GM19043 (cell line): ENCODE measurements at regions not wholly inside any gene's neighbourhood (a gene's known extent, or its start where the extent isn't known, plus 50 kb on each side); places are given as distances from the start of the nearest gene placed in this dataset.

Experiments
- ATAC-seq: cut with Tn5 transposase; IDR thresholded peaks from one replicate; pipeline ENCODE4 v1.9.1; 2021; ENCODE audit warnings: low read depth; ENCODE audit not compliant: unreplicated experiment

DNA sequence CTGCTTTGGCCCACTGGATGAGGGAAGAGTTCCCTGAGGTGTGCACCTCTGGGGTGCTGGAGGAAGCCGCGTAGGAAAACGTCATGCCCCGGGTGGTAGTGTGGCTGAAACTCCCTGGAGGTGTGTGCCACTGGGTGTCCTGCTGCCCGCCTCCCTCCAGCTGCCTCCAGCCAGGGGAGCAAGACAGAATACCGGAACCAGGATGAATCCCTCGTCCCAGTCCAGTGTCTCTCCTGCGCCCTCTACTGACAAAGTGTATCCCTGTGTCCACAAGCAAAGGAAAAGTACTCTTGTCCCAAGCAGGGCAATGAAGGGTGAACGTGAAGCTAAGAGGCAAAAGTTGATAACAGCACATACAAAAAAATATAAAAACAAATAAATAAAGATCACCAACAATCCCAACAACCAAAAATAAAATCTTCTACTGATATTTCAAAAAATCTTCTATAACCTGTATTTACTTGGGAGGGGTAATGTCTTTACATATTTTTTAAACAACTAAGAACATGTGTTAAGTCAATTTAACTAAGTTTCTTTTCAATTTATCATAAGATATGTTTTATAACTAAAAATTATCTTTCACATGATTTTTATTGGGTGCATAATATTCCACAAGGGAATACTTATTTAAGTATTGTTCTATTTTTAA, 437.6 kb downstream of the MAFB start:
- ATAC-seq = no peak

DNA sequence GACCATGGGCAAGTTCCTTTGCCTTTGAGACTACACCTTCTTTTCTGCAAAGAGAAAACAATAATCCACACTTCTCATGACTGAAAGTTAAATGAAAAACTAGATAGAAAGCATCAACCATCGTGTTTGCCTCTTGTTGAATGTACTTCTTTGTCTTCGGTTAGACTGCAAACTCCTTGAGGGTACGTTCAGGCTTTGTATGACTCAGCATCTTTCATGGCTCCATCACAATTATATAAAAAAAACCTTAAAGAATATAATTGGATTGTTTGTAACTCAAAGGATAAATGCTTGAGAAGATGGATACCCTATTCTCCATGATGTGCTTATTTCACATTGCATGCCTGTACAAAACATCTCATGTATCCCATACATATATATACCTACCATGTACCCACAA, 439.2 kb downstream of the MAFB start:
- ATAC-seq = no peak

DNA sequence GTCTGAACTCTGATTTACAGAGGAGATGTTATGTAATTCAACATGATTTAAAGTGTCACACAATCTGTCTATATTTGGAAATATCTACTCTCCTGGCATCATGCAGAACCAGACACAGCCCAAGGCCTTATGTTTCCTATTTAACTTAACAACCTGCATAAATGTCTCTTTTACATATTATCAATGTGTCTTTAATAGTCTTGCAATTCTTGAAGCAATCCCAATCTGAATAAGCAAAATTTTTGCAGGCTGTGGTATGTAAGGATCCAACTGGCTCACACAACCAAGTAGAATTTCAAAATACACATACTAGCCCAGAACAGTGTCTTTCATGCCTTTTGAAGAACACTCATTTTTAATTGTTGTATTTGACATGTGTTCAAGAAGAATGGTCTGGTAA, 443.2 kb downstream of the MAFB start:
- no peak for ATAC-seq

DNA sequence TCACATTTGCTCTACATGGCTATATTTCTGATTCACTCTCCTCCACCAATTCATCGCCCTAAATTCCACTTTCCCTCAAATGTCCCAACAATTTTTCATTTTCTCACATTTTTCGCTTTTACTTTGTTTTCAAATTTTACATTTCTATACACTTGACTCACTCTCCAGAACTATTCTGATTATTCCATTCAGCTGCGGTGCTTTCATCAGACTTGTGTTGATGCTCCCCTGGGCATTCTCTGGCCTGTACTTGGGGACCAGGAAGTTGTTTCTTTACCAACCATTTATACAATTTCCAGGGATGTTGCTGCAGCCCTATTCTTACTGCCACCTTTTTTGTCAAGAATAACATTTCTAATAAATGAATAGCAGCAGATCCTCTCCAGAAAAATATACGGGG, 444.8 kb downstream of the MAFB start:
- no peak for ATAC-seq

- no peak for ATAC-seq
Observed at GRCh38 chr20:40241596-40242343, 447.3 kb downstream of the MAFB start.

DNA sequence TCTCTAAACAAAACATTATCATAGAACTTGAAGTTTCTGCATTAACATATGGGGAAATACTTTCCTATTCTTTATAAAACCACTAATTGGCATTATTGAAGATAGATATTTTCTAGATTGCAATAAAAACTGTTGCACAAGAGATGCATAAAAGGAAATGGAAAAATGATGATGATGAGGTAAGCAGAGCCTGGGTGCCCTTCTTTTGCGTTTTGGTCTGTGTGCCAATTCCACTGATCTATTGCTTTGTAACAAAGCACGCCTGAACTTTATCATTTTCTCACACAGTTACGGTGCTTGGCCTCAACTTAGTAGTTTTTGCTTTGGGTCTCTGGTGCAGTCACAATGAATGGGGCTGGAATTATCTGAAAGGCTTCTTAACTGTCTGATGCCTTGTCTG, 450.5 kb downstream of the MAFB start:
- no peak for ATAC-seq

- ATAC-seq = no peak
Observed at GRCh38 chr20:40234593-40234992, 454.4 kb downstream of the MAFB start.

DNA sequence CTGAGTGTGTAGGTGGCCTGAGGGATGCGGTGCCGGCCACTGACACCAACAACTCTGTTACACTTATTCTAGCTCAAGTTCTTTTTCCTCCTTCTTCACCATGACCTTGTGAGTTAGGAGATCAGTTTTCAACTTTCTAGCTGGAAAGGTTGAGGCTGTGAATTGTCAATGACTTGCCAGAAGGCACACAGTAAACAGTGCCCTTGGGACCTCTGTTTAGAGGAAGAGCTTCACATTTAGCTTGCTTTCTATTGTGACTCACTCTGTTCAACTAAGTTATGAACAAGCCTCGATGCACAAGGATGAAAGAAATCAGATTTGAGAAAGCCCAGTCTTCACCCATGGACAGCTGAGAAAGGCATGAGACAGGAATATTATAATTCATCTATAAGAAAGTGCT, 455.6 kb downstream of the MAFB start:
- no peak for ATAC-seq

GRCh38 chr20:40232756-40233155, 456.3 kb downstream of the MAFB start:
- ATAC-seq = no peak

DNA sequence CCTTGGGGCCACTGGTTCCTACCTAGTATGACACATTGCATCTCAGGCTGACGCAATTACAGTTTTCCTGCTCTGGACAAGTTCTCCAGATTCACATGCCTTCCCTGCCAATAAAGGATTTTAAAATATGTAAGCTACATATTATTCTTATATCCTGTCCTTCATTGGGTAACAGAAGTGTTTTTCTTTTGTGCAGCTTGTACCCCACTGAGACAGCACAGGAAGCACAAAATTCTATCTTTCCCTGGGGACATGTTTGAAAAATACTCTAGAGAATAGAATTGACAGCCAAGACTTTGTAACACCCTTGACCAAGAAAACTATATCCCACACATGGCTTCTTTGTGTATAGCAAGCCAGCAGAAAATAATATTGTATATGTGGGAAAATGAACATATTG, 456.8 kb downstream of the MAFB start:
- ATAC-seq = no peak

DNA sequence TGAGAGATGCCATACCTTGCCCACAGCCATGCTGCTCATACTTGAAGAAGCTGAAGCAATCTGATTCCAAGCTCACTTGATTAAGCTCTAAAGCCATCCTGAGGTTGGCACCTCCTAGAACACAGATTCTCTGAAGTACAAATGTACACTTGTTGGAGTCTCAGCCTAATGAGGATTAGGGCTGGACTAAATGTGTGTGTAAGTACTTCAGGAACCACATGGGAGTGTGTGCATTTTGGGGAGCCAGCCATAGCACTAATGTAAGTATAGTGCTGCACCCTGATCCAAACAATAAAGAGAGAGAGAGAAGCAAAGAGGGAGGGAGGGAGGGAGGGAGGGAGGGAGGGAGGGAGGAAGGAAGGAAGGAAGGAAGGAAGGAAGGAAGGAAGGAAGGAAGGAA, 458.6 kb downstream of the MAFB start:
- ATAC-seq = no peak

DNA sequence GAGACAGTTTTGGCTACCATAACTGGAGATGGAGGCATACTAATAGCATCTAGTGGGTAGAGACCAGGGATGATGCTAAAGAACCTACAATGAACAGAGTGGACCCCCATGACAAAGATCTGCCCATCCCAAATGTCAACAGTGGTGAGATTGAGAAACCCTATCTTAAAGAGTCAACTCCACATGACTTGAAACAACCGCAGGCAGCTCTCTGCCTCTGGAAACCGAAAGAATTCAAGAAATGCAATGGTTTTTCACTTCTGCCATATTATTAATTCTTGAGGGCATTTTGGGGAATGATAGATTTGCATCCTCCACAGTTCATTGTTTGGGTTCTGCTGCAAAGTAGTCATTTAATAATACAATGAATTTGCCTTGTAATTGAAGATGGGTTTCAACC, 463.4 kb downstream of the MAFB start:
- ATAC-seq = no peak

- ATAC-seq = no peak
Observed at GRCh38 chr20:40223810-40224209, 465.2 kb downstream of the MAFB start.

GRCh38 chr20:40218971-40219370, 470.1 kb downstream of the MAFB start:
- no peak for ATAC-seq

DNA sequence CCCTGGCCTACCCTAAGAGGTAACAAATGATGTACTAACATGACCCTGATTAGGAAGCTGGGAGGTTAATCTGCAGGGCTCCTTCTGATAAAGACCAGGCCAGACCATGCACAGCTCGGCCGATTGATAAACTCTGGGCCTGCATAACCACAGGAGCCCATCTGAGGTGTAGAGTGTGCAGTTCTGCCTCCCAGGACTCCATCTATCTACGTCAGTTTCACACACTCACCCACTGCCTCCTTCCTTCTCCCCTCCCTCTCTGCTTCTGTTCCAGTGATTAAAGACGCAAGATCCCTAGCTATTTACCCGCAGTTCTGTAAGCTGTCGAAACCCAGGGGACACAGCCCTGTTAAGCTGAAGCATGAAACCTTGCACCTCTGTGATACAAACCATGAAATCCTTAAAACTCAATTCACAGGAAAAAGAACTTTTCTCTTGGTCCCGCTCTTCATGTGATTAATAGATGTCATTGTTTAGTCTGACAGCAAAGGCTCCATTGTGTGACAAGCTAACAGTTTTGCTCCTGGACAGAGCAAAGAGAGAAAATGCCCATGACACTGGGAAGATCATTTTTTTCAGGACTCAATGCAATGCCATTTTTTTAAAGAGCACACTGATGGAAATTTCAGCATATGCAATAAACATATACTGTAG, 470.6 kb downstream of the MAFB start:
- ATAC-seq = no peak

- no peak for ATAC-seq
Observed at GRCh38 chr20:40207655-40208054, 481.4 kb downstream of the MAFB start.

GRCh38 chr20:40205971-40206370, 483.1 kb downstream of the MAFB start:
- no peak for ATAC-seq

DNA sequence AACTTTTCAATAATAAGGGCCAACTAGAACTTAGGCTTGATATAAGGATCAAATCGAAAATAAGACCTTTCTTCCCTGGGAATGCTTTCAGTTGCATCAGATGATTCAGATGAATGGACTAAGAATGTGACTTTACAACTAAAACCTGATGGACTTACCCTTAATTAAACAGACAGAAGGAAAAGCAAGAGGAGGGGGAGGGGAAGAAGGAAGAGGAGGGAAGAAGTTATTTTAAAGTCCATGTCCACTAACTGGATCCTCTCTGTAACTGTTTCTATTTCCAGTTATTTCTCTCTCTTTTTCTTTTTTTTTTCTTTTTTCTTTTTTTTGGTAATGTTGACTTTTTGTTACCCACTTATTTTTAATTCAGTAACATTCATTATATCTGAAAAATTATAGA, 486.0 kb downstream of the MAFB start:
- ATAC-seq = no peak

GRCh38 chr20:40197691-40198090, 491.3 kb downstream of the MAFB start:
- ATAC-seq = no peak

DNA sequence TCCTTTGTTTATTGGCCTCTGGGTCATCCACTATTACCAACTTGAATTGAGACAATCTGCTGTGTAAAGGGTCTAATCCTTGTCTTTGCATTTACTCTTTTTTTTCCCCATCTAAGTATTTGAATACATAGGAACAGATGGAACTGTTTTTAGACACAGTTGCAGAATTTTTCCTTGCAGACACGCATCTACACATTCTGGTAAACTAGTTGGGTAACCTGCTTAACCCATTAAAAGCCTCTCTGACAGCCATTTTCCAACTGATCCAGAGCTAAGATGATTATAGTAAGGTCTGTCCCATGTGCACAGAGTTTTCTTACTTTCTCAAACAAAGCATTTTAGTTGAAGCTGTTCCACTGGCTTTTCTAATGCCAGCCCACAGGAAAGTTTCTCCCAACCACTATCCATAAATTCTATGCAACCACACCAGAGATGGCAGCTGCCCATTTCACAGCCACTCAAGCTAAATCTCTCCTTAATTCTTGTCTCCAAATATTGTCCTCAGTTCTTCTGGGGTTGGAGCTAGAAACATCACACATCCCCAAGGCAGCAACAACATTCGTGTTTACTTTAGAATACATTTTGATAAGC, 492.1 kb downstream of the MAFB start:
- ATAC-seq = no peak

GRCh38 chr20:40195742-40196141, 493.3 kb downstream of the MAFB start:
- no peak for ATAC-seq

GRCh38 chr20:40192529-40192928, 496.5 kb downstream of the MAFB start:
- ATAC-seq = no peak
